Loucy (cell line): ENCODE measurements at regions not wholly inside any gene's neighbourhood (a gene's known extent, or its start where the extent isn't known, plus 50 kb on each side); places are given as distances from the start of the nearest gene placed in this dataset.

Experiments used
- CTCF ChIP-seq: fragments of 200-600 bp; sonication (generic); conservative IDR thresholded peaks from 2 replicates; pipeline ENCODE4 v1.5.1; 2014; ENCODE audit warnings: mild to moderate bottlenecking, antibody characterized with exemption, low read length
- EZH2phosphoT487 ChIP-seq: fragments of 200-600 bp; IDR thresholded peaks from 2 replicates; pipeline ENCODE4 v1.6.1; 2018; ENCODE audit warnings: antibody characterized with exemption, mild to moderate bottlenecking, moderate library complexity, borderline replicate concordance

DNA sequence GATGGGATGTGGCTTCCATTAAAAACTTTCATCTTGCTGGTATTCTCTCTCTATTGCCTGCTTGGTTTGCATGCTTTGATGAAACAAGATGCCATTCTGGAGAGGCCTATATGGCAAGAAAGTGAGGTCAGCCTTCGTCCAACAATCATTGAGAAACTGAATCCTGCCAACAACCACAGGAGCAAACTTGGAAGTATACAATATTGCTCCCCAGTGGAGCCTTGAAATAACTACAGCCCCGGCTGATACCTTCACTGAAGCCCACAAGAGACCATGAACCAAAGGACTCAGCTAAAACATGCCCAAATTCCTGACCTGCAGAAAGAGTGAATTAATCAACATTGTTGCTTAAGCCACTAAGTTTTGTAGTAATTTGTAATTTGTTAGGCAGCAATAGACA, 82.5 kb upstream of the FGF14 start:
- TF ChIP-seq CTCF (peak; percentile 22; the same call in 1 of the 2 replicates), EZH2phosphoT487 (no peak)
